Activated CD8-positive, alpha-beta memory T cell treated with anti-CD3 and anti-CD28 coated beads, Interleukin-2, amount 10 ng/mL, durations not matched to agents 7 days and 5 days (primary cell): ENCODE measurements at regions not wholly inside any gene's neighbourhood (a gene's known extent, or its start where the extent isn't known, plus 50 kb on each side); places are given as distances from the start of the nearest gene placed in this dataset.
A peak's percentile ranks its signal among the peaks of the same experiment; 100 is the strongest.

Experiments used
- ATAC-seq: fragments of 150-1000 bp; cut with Tn5 transposase; one replicate; pipeline ENCODE4 v1.10.0; 2021; ENCODE audit warnings: moderate library complexity
- CTCF ChIA-PET: fragments of 350-600 bp; sonication (Branson Sonifier 250); formaldehyde crosslinking; loops from one replicate; lab custom pipeline; 2021; ENCODE audit warnings: antibody characterized with exemption; lab: Charles Lee
- DNase-seq: peaks from one replicate; pipeline ENCODE4 v3.0.0-alpha.2; 2020
- H3K27ac Mint-ChIP-seq: one replicate; pipeline ENCODE4 v1.8.0; 2021; ENCODE audit warnings: mild to moderate bottlenecking, mixed read lengths
- H3K27me3 Mint-ChIP-seq: one replicate; pipeline ENCODE4 v1.8.0; 2021; ENCODE audit warnings: mixed read lengths
- H3K36me3 Mint-ChIP-seq: one replicate; pipeline ENCODE4 v1.8.0; 2021; ENCODE audit warnings: mild to moderate bottlenecking, mixed read lengths
- H3K4me1 Mint-ChIP-seq: one replicate; pipeline ENCODE4 v1.8.0; 2021; ENCODE audit warnings: mixed read lengths
- H3K4me3 Mint-ChIP-seq: one replicate; pipeline ENCODE4 v1.8.0; 2021; ENCODE audit warnings: mild to moderate bottlenecking, moderate library complexity, mixed read lengths
- H3K9me3 Mint-ChIP-seq: one replicate; pipeline ENCODE4 v1.8.0; 2022; ENCODE audit warnings: low read depth, mixed read lengths

- H3K4me3 Mint-ChIP-seq = no peak overlapping the region
- DNase-seq (no peak), ATAC-seq (no peak)
- no peaks in the 10 kb centered on the region for H3K36me3 Mint-ChIP-seq
- H3K9me3 Mint-ChIP-seq = peaks cover 2% of the 10 kb centered on the region
- H3K27me3 Mint-ChIP-seq = no peaks in the 10 kb centered on the region
- CTCF ChIA-PET = no interaction called here
- no peaks in the 10 kb centered on the region for H3K4me1 Mint-ChIP-seq
- no peak overlapping the region for H3K27ac Mint-ChIP-seq
These were observed 82.5 kb upstream of the GULP1 start for GRCh38 chr2:188209218-188209617.

- Mint-ChIP-seq H3K36me3 (no peaks in the 10 kb centered on the region), H3K9me3 (no peaks in the 10 kb centered on the region), H3K27me3 (no peaks in the 10 kb centered on the region), H3K4me3 (no peak overlapping the region), H3K27ac (no peak overlapping the region), H3K4me1 (no peaks in the 10 kb centered on the region)
- no peak for DNase-seq
- no peak for ATAC-seq
- CTCF ChIA-PET = no interaction called here
These were observed 74.4 kb upstream of the GULP1 start for GRCh38 chr2:188217264-188217663.

- ATAC-seq = no peak
- Mint-ChIP-seq H3K9me3 (peaks cover 4% of the 10 kb centered on the region), H3K27me3 (no peaks in the 10 kb centered on the region), H3K27ac (no peak overlapping the region), H3K36me3 (no peaks in the 10 kb centered on the region), H3K4me1 (no peaks in the 10 kb centered on the region), H3K4me3 (no peak overlapping the region)
- CTCF ChIA-PET = no interaction called here
- no peak for DNase-seq
These were observed 72.1 kb upstream of the GULP1 start for GRCh38 chr2:188219541-188219940.

GRCh38 chr2:188220535-188220934, 71.1 kb upstream of the GULP1 start:
- Mint-ChIP-seq H3K27ac (no peak overlapping the region), H3K4me1 (no peaks in the 10 kb centered on the region), H3K36me3 (no peaks in the 10 kb centered on the region), H3K4me3 (no peak overlapping the region), H3K27me3 (no peaks in the 10 kb centered on the region), H3K9me3 (peaks cover 4% of the 10 kb centered on the region)
- no peak for DNase-seq
- ATAC-seq = no peak
- CTCF ChIA-PET = no interaction called here

GRCh38 chr2:188227713-188228112, 64.0 kb upstream of the GULP1 start:
- H3K36me3 Mint-ChIP-seq = no peaks in the 10 kb centered on the region
- CTCF ChIA-PET = no interaction called here
- no peaks in the 10 kb centered on the region for H3K27me3 Mint-ChIP-seq
- DNase-seq = no peak
- no peak overlapping the region for H3K27ac Mint-ChIP-seq
- H3K4me3 Mint-ChIP-seq = no peak overlapping the region
- ATAC-seq = no peak
- H3K9me3 Mint-ChIP-seq = peaks cover 4% of the 10 kb centered on the region
- no peaks in the 10 kb centered on the region for H3K4me1 Mint-ChIP-seq

- Mint-ChIP-seq H3K36me3 (no peaks in the 10 kb centered on the region), H3K4me1 (peaks cover 4% of the 10 kb centered on the region)
- CTCF ChIA-PET = no interaction called here
These were observed 56.3 kb upstream of the GULP1 start for GRCh38 chr2:188235364-188235763.

GRCh38 chr2:188238386-188238785, 53.3 kb upstream of the GULP1 start:
- H3K27me3 Mint-ChIP-seq = no peaks in the 10 kb centered on the region
- peaks cover 4% of the 10 kb centered on the region for H3K4me1 Mint-ChIP-seq
- no peak overlapping the region for H3K4me3 Mint-ChIP-seq
- H3K36me3 Mint-ChIP-seq = no peaks in the 10 kb centered on the region
- ATAC-seq (no peak), DNase-seq (no peak)
- CTCF ChIA-PET = no interaction called here
- H3K27ac Mint-ChIP-seq = no peak overlapping the region
- H3K9me3 Mint-ChIP-seq = peaks cover 3% of the 10 kb centered on the region

More at GRCh38 chr2:188235364-188235763, 56.3 kb upstream of the GULP1 start:
- ATAC-seq (no peak), DNase-seq (peak; percentile 43)
- no peak overlapping the region for H3K27ac Mint-ChIP-seq
- no peaks in the 10 kb centered on the region for H3K27me3 Mint-ChIP-seq
- peaks cover 3% of the 10 kb centered on the region for H3K9me3 Mint-ChIP-seq
- no peak overlapping the region for H3K4me3 Mint-ChIP-seq
